ENCODE measurements at regions not wholly inside any gene's neighbourhood (a gene's known extent, or its start where the extent isn't known, plus 50 kb on each side); places are given as distances from the start of the nearest gene placed in this dataset.

GRCh38 chr11:41985799-41986198 lies 526.3 kb upstream of the LRRC4C start:
- H3K9me3 ChIP-seq (ENCODE audit: control insufficient read depth in 2 of 2, insufficient read depth in 1 of 2, low read length in 1 of 2), result no peaks in the 10 kb centered on the region
- no peak for DNase-seq (ENCODE audit: low read depth in 6 of 9, low spot score in 9 of 9)
- no peaks in the 10 kb centered on the region for H3K27me3 ChIP-seq (ENCODE audit: control insufficient read depth in 2 of 2, insufficient read depth in 1 of 2, low read length in 1 of 2)
- no peaks in the 10 kb centered on the region for H3K4me1 ChIP-seq (ENCODE audit: control insufficient read depth in 2 of 2, insufficient read depth in 2 of 2, low read length in 2 of 2)
- no peaks in the 10 kb centered on the region for H3K36me3 ChIP-seq (ENCODE audit: control insufficient read depth in 2 of 2, insufficient read depth in 2 of 2, low read length in 1 of 2)
- H3K4me3 ChIP-seq (ENCODE audit: low read length in 2 of 2), result no peak overlapping the region
- 98% methylated on average over 6 of the region's 6 CpGs for WGBS
- no peak overlapping the region for H3K27ac ChIP-seq (ENCODE audit: low read depth in 1 of 2, low read length in 1 of 2)

DNA sequence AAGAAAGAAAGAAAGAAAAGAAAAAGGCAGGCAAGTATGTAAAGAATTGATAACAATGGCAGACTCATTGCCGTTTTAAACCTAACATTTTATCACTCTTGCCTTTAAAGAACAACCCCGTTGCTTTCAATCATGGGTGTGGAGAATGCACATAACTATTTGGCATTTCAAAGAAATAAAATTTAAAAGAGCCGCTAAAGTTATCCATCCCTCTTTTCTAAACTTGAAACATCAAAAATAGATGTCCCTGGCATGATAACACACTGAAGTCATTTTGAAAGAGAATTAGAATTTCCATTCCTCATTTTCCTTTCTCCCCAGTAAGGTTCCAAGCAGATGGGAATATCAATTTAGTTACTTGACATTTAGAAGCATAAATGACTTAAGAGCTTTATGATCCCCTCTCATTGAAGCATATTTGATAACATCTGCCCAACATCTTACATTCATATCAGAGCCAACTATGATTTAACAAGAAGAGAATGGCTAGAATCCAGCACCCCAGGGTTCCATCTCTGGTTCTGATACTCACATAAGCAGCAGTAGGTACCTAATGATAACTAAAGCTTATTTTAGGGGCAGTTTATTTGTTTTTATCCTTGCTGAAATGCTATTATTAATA lies 529.6 kb upstream of the LRRC4C start:
- no peak overlapping the region for H3K27ac ChIP-seq (ENCODE audit: low read depth in 1 of 2, low read length in 1 of 2)
- 88% methylated on average over 3 of the region's 3 CpGs for WGBS

GRCh38 chr11:41989823-41990380 lies 530.5 kb upstream of the LRRC4C start:
- no peaks in the 10 kb centered on the region for H3K27me3 ChIP-seq (ENCODE audit: control insufficient read depth in 2 of 2, insufficient read depth in 1 of 2, low read length in 1 of 2)
- H3K27ac ChIP-seq (ENCODE audit: low read depth in 1 of 2, low read length in 1 of 2), result no peak overlapping the region
- no peaks in the 10 kb centered on the region for H3K4me1 ChIP-seq (ENCODE audit: control insufficient read depth in 2 of 2, insufficient read depth in 2 of 2, low read length in 2 of 2)
- no peak for DNase-seq (ENCODE audit: low read depth in 6 of 9, low spot score in 9 of 9)
- no peak overlapping the region for H3K4me3 ChIP-seq (ENCODE audit: low read length in 2 of 2)
- H3K9me3 ChIP-seq (ENCODE audit: control insufficient read depth in 2 of 2, insufficient read depth in 1 of 2, low read length in 1 of 2), result no peaks in the 10 kb centered on the region
- H3K36me3 ChIP-seq (ENCODE audit: control insufficient read depth in 2 of 2, insufficient read depth in 2 of 2, low read length in 1 of 2), result no peaks in the 10 kb centered on the region

More for the DNA sequence above, 529.6 kb upstream of the LRRC4C start:
- Histone ChIP-seq H3K27me3 (ENCODE audit: control insufficient read depth in 2 of 2, insufficient read depth in 1 of 2, low read length in 1 of 2) (no peaks in the 10 kb centered on the region), H3K36me3 (ENCODE audit: control insufficient read depth in 2 of 2, insufficient read depth in 2 of 2, low read length in 1 of 2) (no peaks in the 10 kb centered on the region), H3K4me3 (ENCODE audit: low read length in 2 of 2) (no peak overlapping the region), H3K9me3 (ENCODE audit: control insufficient read depth in 2 of 2, insufficient read depth in 1 of 2, low read length in 1 of 2) (no peaks in the 10 kb centered on the region), H3K4me1 (ENCODE audit: control insufficient read depth in 2 of 2, insufficient read depth in 2 of 2, low read length in 2 of 2) (no peaks in the 10 kb centered on the region)
- no peak for DNase-seq (ENCODE audit: low read depth in 6 of 9, low spot score in 9 of 9)

GRCh38 chr11:41996533-41996932 lies 537.1 kb upstream of the LRRC4C start:
- no peak for DNase-seq (ENCODE audit: low read depth in 6 of 9, low spot score in 9 of 9)

GRCh38 chr11:41997844-41998401 lies 538.5 kb upstream of the LRRC4C start:
- WGBS, result 85% methylated on average over 5 of the region's 5 CpGs
- no peaks in the 10 kb centered on the region for H3K9me3 ChIP-seq (ENCODE audit: control insufficient read depth in 2 of 2, insufficient read depth in 1 of 2, low read length in 1 of 2)
- DNase-seq (ENCODE audit: low read depth in 6 of 9, low spot score in 9 of 9), result no peak
- H3K4me1 ChIP-seq (ENCODE audit: control insufficient read depth in 2 of 2, insufficient read depth in 2 of 2, low read length in 2 of 2), result no peaks in the 10 kb centered on the region
- no peak overlapping the region for H3K4me3 ChIP-seq (ENCODE audit: low read length in 2 of 2)
- no peak overlapping the region for H3K27ac ChIP-seq (ENCODE audit: low read depth in 1 of 2, low read length in 1 of 2)
- no peaks in the 10 kb centered on the region for H3K36me3 ChIP-seq (ENCODE audit: control insufficient read depth in 2 of 2, insufficient read depth in 2 of 2, low read length in 1 of 2)
- H3K27me3 ChIP-seq (ENCODE audit: control insufficient read depth in 2 of 2, insufficient read depth in 1 of 2, low read length in 1 of 2), result no peaks in the 10 kb centered on the region

More at GRCh38 chr11:41996533-41996932, 537.1 kb upstream of the LRRC4C start:
- H3K27me3 ChIP-seq (ENCODE audit: control insufficient read depth in 2 of 2, insufficient read depth in 1 of 2, low read length in 1 of 2), result no peaks in the 10 kb centered on the region
- whole genome bisulfite sequencing, result 69% methylated on average over 1 of the region's 1 CpG
- H3K36me3 ChIP-seq (ENCODE audit: control insufficient read depth in 2 of 2, insufficient read depth in 2 of 2, low read length in 1 of 2), result no peaks in the 10 kb centered on the region
- H3K4me3 ChIP-seq (ENCODE audit: low read length in 2 of 2), result no peak overlapping the region
- H3K4me1 ChIP-seq (ENCODE audit: control insufficient read depth in 2 of 2, insufficient read depth in 2 of 2, low read length in 2 of 2), result no peaks in the 10 kb centered on the region
- H3K27ac ChIP-seq (ENCODE audit: low read depth in 1 of 2, low read length in 1 of 2), result no peak overlapping the region
- no peaks in the 10 kb centered on the region for H3K9me3 ChIP-seq (ENCODE audit: control insufficient read depth in 2 of 2, insufficient read depth in 1 of 2, low read length in 1 of 2)

DNA sequence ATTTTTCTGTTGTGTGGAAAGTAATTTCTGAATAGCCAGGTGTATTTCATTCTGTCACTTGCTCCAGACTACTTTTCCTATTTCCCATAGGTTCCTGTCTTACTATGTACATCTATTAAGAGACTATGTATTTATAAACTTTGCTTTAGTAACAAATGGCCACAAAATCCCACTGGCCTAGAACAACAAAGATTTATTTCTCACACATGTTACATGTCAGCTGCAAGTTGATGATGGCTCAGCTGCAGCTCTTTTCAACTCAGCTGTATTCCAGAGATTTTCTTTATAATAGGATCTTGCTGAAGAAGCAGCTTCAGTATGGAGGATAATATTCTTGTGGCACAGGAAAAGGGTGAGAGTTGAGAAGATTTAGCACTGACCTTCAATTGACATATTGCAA lies 539.6 kb upstream of the LRRC4C start:
- Histone ChIP-seq H3K27ac (ENCODE audit: low read depth in 1 of 2, low read length in 1 of 2) (no peak overlapping the region), H3K9me3 (ENCODE audit: control insufficient read depth in 2 of 2, insufficient read depth in 1 of 2, low read length in 1 of 2) (no peaks in the 10 kb centered on the region), H3K36me3 (ENCODE audit: control insufficient read depth in 2 of 2, insufficient read depth in 2 of 2, low read length in 1 of 2) (no peaks in the 10 kb centered on the region), H3K27me3 (ENCODE audit: control insufficient read depth in 2 of 2, insufficient read depth in 1 of 2, low read length in 1 of 2) (no peaks in the 10 kb centered on the region), H3K4me1 (ENCODE audit: control insufficient read depth in 2 of 2, insufficient read depth in 2 of 2, low read length in 2 of 2) (no peaks in the 10 kb centered on the region), H3K4me3 (ENCODE audit: low read length in 2 of 2) (no peak overlapping the region)
- DNase-seq (ENCODE audit: low read depth in 6 of 9, low spot score in 9 of 9), result no peak

GRCh38 chr11:42003801-42004200 lies 544.3 kb upstream of the LRRC4C start:
- H3K4me3 ChIP-seq (ENCODE audit: low read length in 2 of 2), result no peak overlapping the region

GRCh38 chr11:42006766-42007165 lies 547.3 kb upstream of the LRRC4C start:
- Histone ChIP-seq H3K36me3 (ENCODE audit: control insufficient read depth in 2 of 2, insufficient read depth in 2 of 2, low read length in 1 of 2) (no peaks in the 10 kb centered on the region), H3K9me3 (ENCODE audit: control insufficient read depth in 2 of 2, insufficient read depth in 1 of 2, low read length in 1 of 2) (no peaks in the 10 kb centered on the region), H3K27ac (ENCODE audit: low read depth in 1 of 2, low read length in 1 of 2) (no peak overlapping the region), H3K4me3 (ENCODE audit: low read length in 2 of 2) (no peak overlapping the region), H3K27me3 (ENCODE audit: control insufficient read depth in 2 of 2, insufficient read depth in 1 of 2, low read length in 1 of 2) (no peaks in the 10 kb centered on the region), H3K4me1 (ENCODE audit: control insufficient read depth in 2 of 2, insufficient read depth in 2 of 2, low read length in 2 of 2) (no peaks in the 10 kb centered on the region)
- DNase-seq (ENCODE audit: low read depth in 6 of 9, low spot score in 9 of 9), result no peak
- 90% methylated on average over 1 of the region's 1 CpG for WGBS

More at GRCh38 chr11:42003801-42004200, 544.3 kb upstream of the LRRC4C start:
- no peaks in the 10 kb centered on the region for H3K9me3 ChIP-seq (ENCODE audit: control insufficient read depth in 2 of 2, insufficient read depth in 1 of 2, low read length in 1 of 2)
- H3K4me1 ChIP-seq (ENCODE audit: control insufficient read depth in 2 of 2, insufficient read depth in 2 of 2, low read length in 2 of 2), result no peaks in the 10 kb centered on the region
- no peaks in the 10 kb centered on the region for H3K36me3 ChIP-seq (ENCODE audit: control insufficient read depth in 2 of 2, insufficient read depth in 2 of 2, low read length in 1 of 2)
- H3K27ac ChIP-seq (ENCODE audit: low read depth in 1 of 2, low read length in 1 of 2), result no peak overlapping the region
- WGBS, result 65% methylated on average over 2 of the region's 2 CpGs
- DNase-seq (ENCODE audit: low read depth in 6 of 9, low spot score in 9 of 9), result no peak
- no peaks in the 10 kb centered on the region for H3K27me3 ChIP-seq (ENCODE audit: control insufficient read depth in 2 of 2, insufficient read depth in 1 of 2, low read length in 1 of 2)

DNA sequence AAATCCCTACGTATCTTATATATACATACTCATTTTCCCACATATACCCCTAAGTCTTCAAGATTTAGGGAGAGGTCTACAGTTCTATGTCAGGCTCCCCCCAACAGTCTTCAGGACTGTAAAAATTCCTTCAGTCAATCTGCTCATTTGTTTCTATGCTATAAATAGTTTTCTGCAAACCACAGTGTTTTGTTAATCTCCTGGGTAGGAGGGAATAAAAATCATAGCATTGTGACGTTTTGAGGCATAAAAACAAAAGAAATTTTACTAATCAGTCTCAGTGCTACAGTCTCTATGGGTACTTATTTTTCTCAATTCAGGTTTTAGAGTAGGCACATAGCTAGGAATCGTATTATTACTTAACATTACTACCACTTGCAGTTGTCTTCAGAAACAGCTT lies 552.8 kb upstream of the LRRC4C start:
- no peak overlapping the region for H3K4me3 ChIP-seq (ENCODE audit: low read length in 2 of 2)
- H3K9me3 ChIP-seq (ENCODE audit: control insufficient read depth in 2 of 2, insufficient read depth in 1 of 2, low read length in 1 of 2), result no peaks in the 10 kb centered on the region
- WGBS, result 82% methylated on average over 3 of the region's 3 CpGs
- no peak for DNase-seq (ENCODE audit: low read depth in 6 of 9, low spot score in 9 of 9)
- no peaks in the 10 kb centered on the region for H3K4me1 ChIP-seq (ENCODE audit: control insufficient read depth in 2 of 2, insufficient read depth in 2 of 2, low read length in 2 of 2)
- no peaks in the 10 kb centered on the region for H3K27me3 ChIP-seq (ENCODE audit: control insufficient read depth in 2 of 2, insufficient read depth in 1 of 2, low read length in 1 of 2)
- no peaks in the 10 kb centered on the region for H3K36me3 ChIP-seq (ENCODE audit: control insufficient read depth in 2 of 2, insufficient read depth in 2 of 2, low read length in 1 of 2)
- no peak overlapping the region for H3K27ac ChIP-seq (ENCODE audit: low read depth in 1 of 2, low read length in 1 of 2)
